HG02798 (cell line): ENCODE measurements at regions not wholly inside any gene's neighbourhood (a gene's known extent, or its start where the extent isn't known, plus 50 kb on each side); places are given as distances from the start of the nearest gene placed in this dataset.
A peak's percentile ranks its signal among the peaks of the same experiment; 100 is the strongest.

Experiments used
- ATAC-seq: cut with Tn5 transposase; IDR thresholded peaks from one replicate; pipeline ENCODE4 v1.9.1; 2021; ENCODE audit warnings: mild to moderate bottlenecking; ENCODE audit not compliant: unreplicated experiment, poor library complexity

DNA sequence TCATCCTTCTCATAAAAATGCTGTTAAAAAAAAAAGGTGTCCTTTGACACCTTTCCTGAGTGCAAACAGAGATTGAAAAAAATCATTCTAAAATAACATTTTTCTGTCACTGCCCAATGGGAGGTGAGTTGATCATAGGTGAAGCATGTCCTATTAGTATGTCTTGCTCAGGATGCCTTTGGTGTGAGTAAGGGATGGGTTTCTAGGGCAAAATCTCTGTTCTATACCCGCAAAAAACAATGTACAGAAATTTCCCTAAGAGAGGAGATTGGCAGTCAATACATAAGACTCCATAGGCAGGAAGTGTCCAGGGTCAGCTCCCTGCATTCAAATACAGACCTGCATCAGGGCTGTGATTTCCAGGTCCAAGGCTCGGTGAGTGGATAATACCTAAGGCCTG lies 195.2 kb downstream of the DAD1 start:
- no peak for ATAC-seq

GRCh38 chr14:22391908-22392565 lies 197.0 kb downstream of the DAD1 start:
- peak; percentile 33 for ATAC-seq

GRCh38 chr14:22390824-22391461 lies 198.1 kb downstream of the DAD1 start:
- peak; percentile 34 for ATAC-seq

DNA sequence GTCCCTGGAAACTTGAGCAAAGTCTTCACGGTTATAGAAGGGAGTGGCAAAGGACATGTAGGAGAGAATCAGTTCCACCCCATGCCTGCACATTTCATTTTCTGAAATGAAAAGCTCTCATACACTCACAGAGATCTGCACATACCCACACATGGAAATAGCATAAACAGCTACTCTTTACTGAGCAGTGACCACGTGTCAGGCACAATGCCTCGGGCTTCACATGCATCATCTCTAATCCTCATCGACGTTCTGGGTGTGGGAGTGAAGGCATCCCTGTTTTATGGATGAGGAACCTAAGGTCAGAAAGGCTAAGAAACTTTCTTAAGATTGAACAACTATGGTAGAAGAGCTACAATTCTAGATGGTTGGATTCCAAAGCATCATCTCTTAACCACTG lies 198.8 kb downstream of the DAD1 start:
- no peak for ATAC-seq

DNA sequence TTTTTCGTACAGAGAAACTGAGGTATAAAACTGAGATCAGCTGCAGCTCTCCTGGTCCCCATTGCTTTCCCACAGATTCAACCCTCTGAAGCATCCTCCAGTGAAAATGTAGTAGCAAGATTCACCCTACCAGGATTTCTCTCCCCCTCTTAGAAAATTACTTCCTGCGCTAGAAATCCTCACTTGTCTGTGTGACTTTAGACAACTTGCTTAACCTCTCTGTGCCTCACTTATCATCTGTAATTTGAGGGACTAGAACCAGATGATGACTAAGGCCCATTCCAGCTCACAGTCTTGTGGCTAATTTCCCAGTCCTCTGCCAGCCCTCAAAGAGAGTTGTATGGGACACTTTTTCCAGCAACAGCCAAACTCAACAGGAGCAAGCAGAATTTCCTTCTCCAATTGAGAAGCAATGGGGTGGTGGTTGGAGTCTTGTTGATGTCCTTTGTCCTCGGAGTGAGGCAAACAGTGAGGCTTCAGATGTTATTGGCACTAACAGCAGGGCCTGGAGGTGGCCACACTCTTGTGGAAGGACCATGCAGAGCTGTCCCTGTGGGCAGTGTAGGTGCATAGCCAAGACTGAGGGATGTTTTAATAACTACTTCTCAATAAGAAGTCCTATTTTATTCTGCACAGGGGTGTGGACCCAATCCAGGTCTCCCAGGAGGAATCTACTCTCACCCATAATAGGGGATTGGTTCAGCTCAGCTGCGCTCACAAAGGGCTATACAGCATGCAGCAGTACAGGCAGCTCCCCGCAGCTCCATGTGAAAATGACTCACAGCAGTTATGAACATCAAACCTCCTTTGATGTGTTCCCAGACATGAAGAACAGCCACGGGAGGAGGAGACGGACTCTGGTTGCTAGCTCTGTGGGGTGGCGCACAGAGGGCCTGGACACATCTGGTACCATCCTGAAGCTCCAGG lies 200.1 kb downstream of the DAD1 start:
- ATAC-seq, result no peak

GRCh38 chr14:22387776-22388241 lies 201.2 kb downstream of the DAD1 start:
- ATAC-seq, result no peak

GRCh38 chr14:22386924-22387775 lies 201.9 kb downstream of the DAD1 start:
- ATAC-seq, result no peak

GRCh38 chr14:22384974-22385526 lies 204.0 kb downstream of the DAD1 start:
- no peak for ATAC-seq

DNA sequence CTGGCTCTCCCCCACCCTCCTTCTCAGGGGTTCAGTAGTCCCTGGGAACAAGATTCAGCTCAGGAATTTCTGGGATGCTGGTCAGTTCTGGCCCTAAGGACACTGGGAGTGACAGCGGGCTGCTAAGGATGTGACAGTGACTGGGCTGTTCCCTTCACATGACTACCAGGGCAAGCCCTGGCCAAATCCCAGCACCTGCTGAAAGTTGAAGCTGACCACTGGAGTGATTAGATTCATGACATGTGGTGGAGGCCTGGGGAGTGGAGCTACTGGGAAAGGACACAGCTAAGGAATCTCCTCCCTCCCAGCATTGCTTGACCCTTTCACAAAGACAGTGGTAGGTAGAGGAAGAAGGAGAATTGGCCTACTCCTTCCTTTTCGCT lies 204.9 kb downstream of the DAD1 start:
- peak; percentile 11 for ATAC-seq

DNA sequence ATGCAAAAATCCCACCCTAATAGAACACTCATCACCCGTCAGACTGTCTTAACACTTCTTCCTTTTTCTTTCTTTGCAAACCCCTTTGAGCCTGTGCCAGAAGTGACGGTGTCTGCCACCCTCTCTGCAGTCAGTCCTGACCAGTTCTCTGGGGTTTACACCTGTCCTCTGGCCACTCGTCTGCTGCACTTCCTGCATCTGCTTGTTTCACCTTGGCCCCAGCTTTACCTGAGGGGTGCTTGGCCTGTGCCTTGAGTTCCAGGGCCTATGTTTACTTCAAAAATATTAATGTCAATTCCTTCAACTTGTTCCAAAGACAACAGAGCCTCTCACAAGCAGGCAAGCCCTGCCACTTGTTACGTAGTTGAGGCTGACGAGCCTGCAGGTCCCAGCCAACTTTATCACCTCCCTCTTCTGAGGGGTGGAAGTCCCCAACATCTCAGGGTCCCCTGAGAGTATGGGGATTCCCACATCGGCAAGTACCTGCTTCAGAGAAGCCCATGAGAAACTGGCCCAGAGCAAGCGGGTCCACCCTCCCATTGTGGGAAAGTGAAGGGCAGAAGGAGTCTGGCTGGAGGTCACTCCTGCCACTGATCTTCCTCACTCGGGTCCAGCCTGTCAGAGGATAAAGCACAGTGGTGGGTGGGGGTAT lies 205.4 kb downstream of the DAD1 start:
- ATAC-seq, result peak; percentile 50

GRCh38 chr14:22382955-22383354 lies 206.1 kb downstream of the DAD1 start:
- ATAC-seq, result no peak

- no peak for ATAC-seq
These were observed 206.6 kb downstream of the DAD1 start for GRCh38 chr14:22382395-22382794.

DNA sequence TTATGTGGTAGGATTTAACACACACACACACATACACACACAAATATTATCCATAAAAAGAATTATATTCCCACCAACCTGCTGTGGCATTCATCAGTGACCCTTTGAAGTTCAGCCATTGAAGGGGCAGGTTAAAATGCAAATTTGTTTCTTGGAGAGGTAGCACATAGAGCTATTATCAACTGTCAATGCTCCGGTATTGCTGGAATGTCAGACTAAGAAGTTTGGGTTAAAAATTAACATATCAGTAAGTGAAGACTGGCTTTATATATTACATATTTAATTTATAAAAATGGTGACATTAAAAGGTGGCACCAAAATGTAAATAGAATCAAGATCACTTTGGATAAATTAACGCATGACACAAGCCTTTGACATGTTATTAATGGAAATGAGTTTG lies 207.3 kb downstream of the DAD1 start:
- ATAC-seq, result no peak

DNA sequence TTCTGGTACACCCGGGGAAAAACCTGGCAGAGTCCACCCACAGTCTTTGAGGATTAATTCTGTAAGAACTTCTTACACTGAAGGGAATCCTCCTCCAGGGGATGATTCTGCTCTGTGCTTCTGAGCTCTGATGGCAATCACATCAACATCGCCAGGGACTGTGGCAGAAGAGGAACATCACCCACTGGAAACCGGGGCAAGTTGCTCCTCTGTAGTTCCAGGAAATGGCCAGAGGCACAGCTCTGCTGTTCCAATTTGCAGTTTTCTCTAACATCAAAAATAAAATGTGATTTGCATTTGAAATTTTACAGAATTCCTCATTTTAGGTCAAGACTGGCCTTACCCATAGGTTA lies 207.6 kb downstream of the DAD1 start:
- ATAC-seq, result no peak

- no peak for ATAC-seq
These were observed 208.2 kb downstream of the DAD1 start for GRCh38 chr14:22380571-22381407.

DNA sequence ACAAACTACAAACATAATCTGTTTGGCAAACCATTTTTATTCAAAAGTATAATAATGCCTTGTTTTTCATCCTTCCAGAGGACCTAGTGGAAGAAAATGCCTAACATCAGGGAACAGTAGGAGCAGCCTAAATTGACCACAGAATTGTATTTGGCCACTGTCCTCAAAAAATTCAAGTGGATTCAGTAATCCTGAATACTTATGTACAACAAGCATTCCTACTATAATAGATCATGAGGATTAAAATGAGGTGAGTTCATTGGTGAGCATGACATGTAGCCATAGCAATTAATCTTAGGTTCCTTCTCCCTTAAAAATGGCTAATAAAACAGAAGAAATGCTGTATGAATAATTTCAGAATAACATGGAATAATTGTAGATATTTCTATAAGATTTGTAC lies 209.3 kb downstream of the DAD1 start:
- no peak for ATAC-seq

- ATAC-seq, result no peak
These were observed 210.8 kb downstream of the DAD1 start for GRCh38 chr14:22378181-22378580.

DNA sequence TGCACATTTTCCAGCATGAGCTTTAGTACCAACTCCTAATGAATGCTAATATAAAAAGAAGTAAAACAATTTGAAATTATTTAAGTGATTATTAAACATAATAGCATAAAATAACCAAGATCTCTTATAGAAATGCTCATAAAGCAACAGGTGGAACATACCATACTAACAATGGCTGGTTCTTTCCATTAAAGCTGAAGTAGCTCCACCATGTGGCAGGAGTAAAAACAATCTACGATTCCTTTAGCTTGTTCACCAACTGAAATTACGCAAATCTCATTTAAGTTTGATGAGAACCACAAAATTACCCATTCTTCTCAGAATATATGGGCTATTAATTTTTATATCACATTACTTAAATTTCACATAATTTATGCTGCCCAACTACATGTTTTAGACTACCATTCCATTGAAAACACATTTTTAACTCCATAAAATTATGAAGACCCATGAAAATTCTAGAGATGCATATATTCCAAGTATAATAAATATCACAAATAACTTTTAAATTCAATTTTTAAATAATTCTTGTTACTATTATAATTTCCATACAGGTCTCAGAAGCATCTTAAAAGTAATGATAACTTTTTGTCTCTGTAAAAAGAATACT lies 213.6 kb downstream of the DAD1 start:
- ATAC-seq, result no peak
